K562 (cell line): ENCODE measurements at regions not wholly inside any gene's neighbourhood (a gene's known extent, or its start where the extent isn't known, plus 50 kb on each side); places are given as distances from the start of the nearest gene placed in this dataset.

Source experiments
- ATAC-seq: fragments of 200-7000 bp; cut with Tn5 transposase; 3 replicates; pipeline ENCODE4 v1.9.1; 2020; ENCODE audit warnings: moderate library complexity
- BruUV-seq: library from RNA; stranded (reverse); fragments of 400-500 nt; replicated peaks from 2 replicates; lab custom pipeline; 2021; lab: Mats Ljungman, UMichigan
- CTCF ChIA-PET: fragments of 300-600 bp; formaldehyde crosslinking; extraction: SDS; loops from one replicate; lab custom pipeline; 2021; ENCODE audit warnings: low intra/inter-chr PET ratio; lab: Yijun Ruan, JAX
- POLR2A ChIA-PET: fragments of 300-600, 350-650 bp; sonication (Branson Sonifier 250); formaldehyde crosslinking; extraction: SDS; loops from one replicate; lab custom pipeline; 2021; ENCODE audit warnings: antibody characterized with exemption, inconsistent platforms; lab: Yijun Ruan, JAX
- DNase-seq, 4 experiments: peaks; one replicate each; pipeline versions ENCODE4 v3.0.0 to v3.0.0-alpha.2; 2011 to 2018; ENCODE audit warnings: low spot score in 3 of 4, mixed read lengths in 3 of 4; ENCODE audit errors: extremely low read depth in 1 of 4
- FAIRE-seq: peaks from 2 replicates; lab custom pipeline; 2011; peaks lifted over from hg19 to GRCh38; lab: Jason Lieb, UNC
- H2AFZ ChIP-seq: 2 replicates; pipeline ENCODE4 v1.6.0; 2011; ENCODE audit warnings: low read depth, low read length, control low read depth, inconsistent platforms
- H3K27ac ChIP-seq: fragments of 200-600 bp; 3 replicates; pipeline ENCODE4 v1.8.0; 2011; ENCODE audit warnings: low read depth, mild to moderate bottlenecking, control low read depth, inconsistent platforms, low read length, moderate library complexity, mixed read lengths; ENCODE audit errors: extremely low read depth
- H3K27me3 ChIP-seq, 2 experiments: fragments of 300-600 bp in 1 of 2; 2 replicates in 1 of 2; 3 replicates in 1 of 2; pipeline versions ENCODE4 v1.6.0 to v1.8.0; 2011; ENCODE audit warnings: inconsistent platforms in 2 of 2, low read length in 2 of 2, mild to moderate bottlenecking in 1 of 2, mixed read lengths in 1 of 2, moderate library complexity in 1 of 2; ENCODE audit not compliant: control insufficient read depth in 2 of 2, insufficient read depth in 2 of 2
- H3K36me3 ChIP-seq: fragments of 300-600 bp; 3 replicates; pipeline ENCODE4 v1.8.0; 2011; ENCODE audit warnings: mild to moderate bottlenecking, low read length, inconsistent platforms; ENCODE audit not compliant: control insufficient read depth, insufficient read depth
- H3K4me1 ChIP-seq, 2 experiments: fragments of 200-600 bp in 1 of 2; replicated peaks in 1 of 2; 2 replicates in 1 of 2; 3 replicates in 1 of 2; pipeline versions ENCODE4 v1.5.1 to v1.8.0; 2011; ENCODE audit warnings: inconsistent platforms in 2 of 2, low read length in 2 of 2, mild to moderate bottlenecking in 1 of 2, mixed read lengths in 1 of 2, moderate library complexity in 1 of 2; ENCODE audit not compliant: control insufficient read depth in 2 of 2, insufficient read depth in 2 of 2
- H3K4me2 ChIP-seq: 2 replicates; pipeline ENCODE4 v1.6.1; 2011; ENCODE audit warnings: low read length, control low read depth, inconsistent platforms, mixed read lengths; ENCODE audit not compliant: insufficient read depth
- H3K4me3 ChIP-seq: fragments of 200-600 bp; sonication (generic), shearing (Covaris generic); 2 replicates; pipeline ENCODE4 v1.5.1; 2016; ENCODE audit warnings: control low read depth, inconsistent platforms
- H3K79me2 ChIP-seq: fragments of 200-600 bp; 3 replicates; pipeline ENCODE4 v1.8.0; 2011; ENCODE audit warnings: low read length, inconsistent platforms; ENCODE audit not compliant: control insufficient read depth, insufficient read depth
- H3K9ac ChIP-seq, 2 experiments: 2 replicates each; pipeline versions ENCODE4 v1.6.0 to v1.6.1; 2011; ENCODE audit warnings: low read depth in 2 of 2, low read length in 2 of 2, control low read depth in 1 of 2, inconsistent platforms in 1 of 2, mild to moderate bottlenecking in 1 of 2, mixed read lengths in 1 of 2; ENCODE audit not compliant: insufficient read depth in 1 of 2
- H3K9me1 ChIP-seq: one replicate; pipeline ENCODE4 v1.6.0; 2011; ENCODE audit warnings: inconsistent platforms, mild to moderate bottlenecking, low read length, moderate library complexity; ENCODE audit not compliant: control insufficient read depth, insufficient read depth
- H3K9me3 ChIP-seq: replicated peaks from 2 replicates; pipeline ENCODE4 v1.5.1; 2011; ENCODE audit warnings: low read depth, low read length, inconsistent platforms; ENCODE audit not compliant: control insufficient read depth, insufficient read depth
- H4K20me1 ChIP-seq: replicated peaks from 2 replicates; pipeline ENCODE4 v1.6.1; 2011; ENCODE audit warnings: low read length, inconsistent platforms, mixed read lengths; ENCODE audit not compliant: control insufficient read depth, insufficient read depth
- ARID4B ChIP-seq: sonication (generic); formaldehyde crosslinking; IDR thresholded peaks from 2 replicates; pipeline ENCODE4 v1.8.0; 2022; ENCODE audit warnings: mild to moderate bottlenecking, missing genetic modification reagents
- ARNT ChIP-seq, 2 experiments: fragments of 450-650 bp; IDR thresholded peaks; 2 replicates each; pipeline ENCODE4 v1.6.1; 2016; ENCODE audit warnings: mild to moderate bottlenecking in 1 of 2
- DDX20 ChIP-seq: fragments of 450-650 bp; IDR thresholded peaks from 2 replicates; pipeline ENCODE4 v1.6.1; 2016; ENCODE audit warnings: missing genetic modification characterization, low read depth, mild to moderate bottlenecking, missing compliant biosample characterization, moderate library complexity
- DIDO1 ChIP-seq: fragments of 450-650 bp; IDR thresholded peaks from 2 replicates; pipeline ENCODE4 v1.6.1; 2016; ENCODE audit warnings: low read depth, missing biosample characterization, missing genetic modification characterization
- FOSL1 ChIP-seq: fragments of 200-800 bp; sonication (Bioruptor generic); conservative IDR thresholded peaks from 2 replicates; pipeline ENCODE4 v1.6.1; 2016; ENCODE audit warnings: missing genetic modification characterization, missing compliant biosample characterization
- KAT8 ChIP-seq: fragments of 450-650 bp; IDR thresholded peaks from 2 replicates; pipeline ENCODE4 v1.6.1; 2016; ENCODE audit warnings: low read depth, mild to moderate bottlenecking
- MTA3 ChIP-seq: fragments of 450-650 bp; formaldehyde crosslinking; IDR thresholded peaks from 2 replicates; pipeline ENCODE4 v1.6.1; 2017; ENCODE audit warnings: mild to moderate bottlenecking, borderline replicate concordance
- MXI1 ChIP-seq: IDR thresholded peaks from 2 replicates; pipeline ENCODE4 v1.6.1; 2011; ENCODE audit warnings: low read depth, mild to moderate bottlenecking, improper control_type of control experiment, low read length
- NR3C1 ChIP-seq: sonication (generic); formaldehyde crosslinking; IDR thresholded peaks from 2 replicates; pipeline ENCODE4 v1.8.1; 2022; ENCODE audit warnings: missing genetic modification reagents
- RHOXF2B ChIP-seq: fragments of 250-450 bp; sonication (Bioruptor Pico); conservative IDR thresholded peaks from 2 replicates; pipeline ENCODE4 v1.5.1; 2021
- TEAD4 ChIP-seq, 2 experiments: sonication (generic) in 1 of 2; formaldehyde crosslinking in 1 of 2; IDR thresholded peaks; 2 replicates each; pipeline versions ENCODE4 v1.6.1 to v1.8.0; 2012 to 2022; ENCODE audit warnings: borderline replicate concordance in 1 of 2, inconsistent platforms in 1 of 2, low read length in 1 of 2, mild to moderate bottlenecking in 1 of 2, missing genetic modification reagents in 1 of 2
- ZNF174 ChIP-seq: fragments of 250-450 bp; sonication (Bioruptor Pico); IDR thresholded peaks from 2 replicates; pipeline ENCODE4 v1.4.0; 2020; ENCODE audit warnings: mild to moderate bottlenecking
- ZNF778 ChIP-seq: fragments of 450-650 bp; formaldehyde crosslinking; IDR thresholded peaks from 2 replicates; pipeline ENCODE4 v1.4.0; 2020; ENCODE audit warnings: mild to moderate bottlenecking, moderate library complexity
- WGBS: fragments of 100-300 bp; shearing (Covaris generic); methylation state at CpG from one replicate; pipeline ENCODE4 v1.1.6; 2016; ENCODE audit warnings: low coverage, mixed read lengths; ENCODE audit not compliant: insufficient coverage; ENCODE audit errors: missing lambda C conversion rate; 5-methylcytosine and 5-hydroxymethylcytosine counted together
- in situ Hi-C: fragments of 300-500 bp; cut with MboI; formaldehyde crosslinking; loops from 4 replicates; pipeline ENCODE4 v1.15.0; 2018; ENCODE audit warnings: inconsistent platforms, mixed read lengths
- intact Hi-C: fragments of 100-400 bp; cut with micrococcal nuclease; formaldehyde crosslinking; loops from 2 replicates; pipeline ENCODE4 v1.14.2; 2022
- TF ChIP-seq, protein P1 (sequence below): fragments of 250-450 bp; sonication (Bioruptor Pico); IDR thresholded peaks from 2 replicates; pipeline ENCODE4 v1.8.0; 2021; ENCODE audit warnings: borderline replicate concordance, mild to moderate bottlenecking, moderate library complexity; ENCODE audit not compliant: poor library complexity, severe bottlenecking
- TF ChIP-seq, protein P2 (sequence below): fragments of 450-650 bp; formaldehyde crosslinking; IDR thresholded peaks from 2 replicates; pipeline ENCODE4 v1.4.0; 2022; ENCODE audit warnings: mild to moderate bottlenecking, moderate library complexity
- TF ChIP-seq, protein P3 (sequence below): fragments of 450-650 bp; IDR thresholded peaks from 2 replicates; pipeline ENCODE4 v1.6.1; 2018; ENCODE audit warnings: mild to moderate bottlenecking, low read depth; ENCODE audit not compliant: partially characterized antibody

DNA sequence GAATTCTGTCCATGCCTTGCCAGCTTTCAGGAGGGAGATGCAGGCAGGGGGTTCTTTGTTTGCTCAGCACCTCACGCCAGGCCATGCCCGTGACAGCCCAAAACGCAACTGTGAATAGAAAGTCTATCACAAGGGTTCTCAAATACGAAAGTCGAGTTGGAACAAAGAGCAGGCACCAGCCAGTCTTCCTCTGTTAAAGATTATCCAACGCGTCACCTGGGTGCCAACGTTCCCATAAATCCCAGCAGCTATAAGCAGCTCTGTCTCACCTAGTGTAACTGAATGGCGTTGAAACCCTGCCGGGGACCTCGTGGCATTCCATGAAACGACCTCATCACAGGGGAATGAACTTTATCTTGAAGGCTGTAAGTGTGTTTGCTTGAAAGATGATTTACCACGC is 84.8 kb upstream of the GATA6 start:
- ChIA-PET POLR2A (interaction anchor here (2.8 kb wide), 1 partner anchor 9 kb away, joined by 12 read pairs; no protein-coding TSS in a partner anchor), CTCF (no interaction called here)
- Histone ChIP-seq H2AFZ (no peak overlapping the region), H3K9me1 (no peaks in the 10 kb centered on the region), H3K27me3 (peaks cover 49 to 69% of the 10 kb centered on the region in 2 experiments), H3K4me1 (no peaks in the 10 kb centered on the region; a peak in 1 of 5 replicates), H3K79me2 (no peaks in the 10 kb centered on the region), H3K9me3 (no peaks in the 10 kb centered on the region), H3K4me2 (no peak overlapping the region), H3K36me3 (no peaks in the 10 kb centered on the region), H3K27ac (no peak overlapping the region), H3K4me3 (no peak overlapping the region), H4K20me1 (no peaks in the 10 kb centered on the region), H3K9ac (no peak overlapping the region)
- FAIRE-seq = no peak
- DNase-seq = no peak
- BruUV-seq = no TSS peak
- WGBS = 6% methylated on average over 13 of the region's 13 CpGs
- intact Hi-C loops (no loop called here), in situ Hi-C loops (no loop called here)
- ATAC-seq = no peak
- TF ChIP-seq ZNF174 (CRISPR knock-in tag) (no peak), DDX20 (tag) (no peak), RHOXF2B (CRISPR knock-in tag) (no peak), KAT8 (no peak), ARNT (IDR thresholded peaks at IDR 0.05) (no peak), FOSL1 (tag) (no peak), MTA3 (no peak), NR3C1 (CRISPR knock-in tag) (no peak), ZNF778 (CRISPR knock-in tag) (no peak), TEAD4 (IDR thresholded peaks at IDR 0.05; ENCODE audit: low read length) (no peak), TEAD4 (CRISPR knock-in tag; IDR thresholded peaks at IDR 0.05; ENCODE audit: borderline replicate concordance) (no peak), DIDO1 (tag) (no peak), MXI1 (no peak), ARID4B (CRISPR knock-in tag) (no peak)
- TF ChIP-seq, protein P1, sequence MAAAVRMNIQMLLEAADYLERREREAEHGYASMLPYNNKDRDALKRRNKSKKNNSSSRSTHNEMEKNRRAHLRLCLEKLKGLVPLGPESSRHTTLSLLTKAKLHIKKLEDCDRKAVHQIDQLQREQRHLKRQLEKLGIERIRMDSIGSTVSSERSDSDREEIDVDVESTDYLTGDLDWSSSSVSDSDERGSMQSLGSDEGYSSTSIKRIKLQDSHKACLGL = no peak
- TF ChIP-seq, protein P2, sequence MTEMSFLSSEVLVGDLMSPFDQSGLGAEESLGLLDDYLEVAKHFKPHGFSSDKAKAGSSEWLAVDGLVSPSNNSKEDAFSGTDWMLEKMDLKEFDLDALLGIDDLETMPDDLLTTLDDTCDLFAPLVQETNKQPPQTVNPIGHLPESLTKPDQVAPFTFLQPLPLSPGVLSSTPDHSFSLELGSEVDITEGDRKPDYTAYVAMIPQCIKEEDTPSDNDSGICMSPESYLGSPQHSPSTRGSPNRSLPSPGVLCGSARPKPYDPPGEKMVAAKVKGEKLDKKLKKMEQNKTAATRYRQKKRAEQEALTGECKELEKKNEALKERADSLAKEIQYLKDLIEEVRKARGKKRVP (CRISPR knock-in tag) = no peak
- TF ChIP-seq, protein P3, sequence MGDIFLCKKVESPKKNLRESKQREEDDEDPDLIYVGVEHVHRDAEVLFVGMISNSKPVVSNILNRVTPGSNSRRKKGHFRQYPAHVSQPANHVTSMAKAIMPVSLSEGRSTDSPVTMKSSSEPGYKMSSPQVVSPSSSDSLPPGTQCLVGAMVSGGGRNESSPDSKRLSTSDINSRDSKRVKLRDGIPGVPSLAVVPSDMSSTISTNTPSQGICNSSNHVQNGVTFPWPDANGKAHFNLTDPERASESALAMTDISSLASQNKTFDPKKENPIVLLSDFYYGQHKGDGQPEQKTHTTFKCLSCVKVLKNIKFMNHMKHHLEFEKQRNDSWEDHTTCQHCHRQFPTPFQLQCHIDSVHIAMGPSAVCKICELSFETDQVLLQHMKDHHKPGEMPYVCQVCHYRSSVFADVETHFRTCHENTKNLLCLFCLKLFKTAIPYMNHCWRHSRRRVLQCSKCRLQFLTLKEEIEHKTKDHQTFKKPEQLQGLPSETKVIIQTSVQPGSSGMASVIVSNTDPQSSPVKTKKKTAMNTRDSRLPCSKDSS = no peak
